ENCODE measurements at regions not wholly inside any gene's neighbourhood (a gene's known extent, or its start where the extent isn't known, plus 50 kb on each side); places are given as distances from the start of the nearest gene placed in this dataset.

DNA sequence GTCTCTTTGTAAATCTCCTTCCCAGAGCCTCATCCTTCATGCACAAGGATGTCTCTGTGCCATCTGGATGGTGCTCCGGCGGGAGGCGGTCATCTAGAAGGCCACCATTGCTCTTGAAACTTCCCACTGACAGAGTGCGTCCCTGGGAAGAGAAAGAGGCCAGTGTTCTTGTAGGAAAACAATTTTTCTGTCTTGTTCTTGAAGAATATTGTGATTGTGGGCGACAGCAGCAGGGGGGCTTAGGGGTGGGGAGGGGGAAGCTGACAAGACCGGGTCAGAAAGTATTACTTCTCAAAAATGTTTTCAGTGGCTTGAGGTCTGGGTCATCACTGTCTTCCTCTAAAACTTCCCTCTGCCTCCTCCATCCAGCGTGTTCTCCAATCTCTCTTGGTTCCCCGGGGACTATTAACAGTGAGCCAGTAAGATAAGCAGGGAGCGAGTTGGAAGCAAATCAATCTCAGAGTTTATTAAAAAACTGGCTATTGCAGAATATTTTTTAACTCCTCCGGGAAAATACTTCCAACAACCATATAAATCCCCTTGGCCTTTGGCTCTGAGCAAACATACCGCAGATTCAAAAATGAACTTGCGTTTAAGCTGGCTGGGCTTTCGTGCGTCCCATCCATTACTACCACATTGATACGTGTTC is 597.8 kb upstream of the MGMT start:
- TF ChIP-seq, protein P1, sequence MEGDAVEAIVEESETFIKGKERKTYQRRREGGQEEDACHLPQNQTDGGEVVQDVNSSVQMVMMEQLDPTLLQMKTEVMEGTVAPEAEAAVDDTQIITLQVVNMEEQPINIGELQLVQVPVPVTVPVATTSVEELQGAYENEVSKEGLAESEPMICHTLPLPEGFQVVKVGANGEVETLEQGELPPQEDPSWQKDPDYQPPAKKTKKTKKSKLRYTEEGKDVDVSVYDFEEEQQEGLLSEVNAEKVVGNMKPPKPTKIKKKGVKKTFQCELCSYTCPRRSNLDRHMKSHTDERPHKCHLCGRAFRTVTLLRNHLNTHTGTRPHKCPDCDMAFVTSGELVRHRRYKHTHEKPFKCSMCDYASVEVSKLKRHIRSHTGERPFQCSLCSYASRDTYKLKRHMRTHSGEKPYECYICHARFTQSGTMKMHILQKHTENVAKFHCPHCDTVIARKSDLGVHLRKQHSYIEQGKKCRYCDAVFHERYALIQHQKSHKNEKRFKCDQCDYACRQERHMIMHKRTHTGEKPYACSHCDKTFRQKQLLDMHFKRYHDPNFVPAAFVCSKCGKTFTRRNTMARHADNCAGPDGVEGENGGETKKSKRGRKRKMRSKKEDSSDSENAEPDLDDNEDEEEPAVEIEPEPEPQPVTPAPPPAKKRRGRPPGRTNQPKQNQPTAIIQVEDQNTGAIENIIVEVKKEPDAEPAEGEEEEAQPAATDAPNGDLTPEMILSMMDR (IDR thresholded peaks at IDR 0.05; ENCODE audit: low read depth, low read length, missing input control): no peak
- TF ChIP-seq RXRA (IDR thresholded peaks at IDR 0.05) (no peak), YY1 (IDR thresholded peaks at IDR 0.05) (no peak), SP1 (IDR thresholded peaks at IDR 0.05) (no peak), TAF1 (conservative IDR thresholded peaks at IDR 0.05) (no peak), RAD21 (IDR thresholded peaks at IDR 0.05) (no peak)
- TF ChIP-seq, protein P2, sequence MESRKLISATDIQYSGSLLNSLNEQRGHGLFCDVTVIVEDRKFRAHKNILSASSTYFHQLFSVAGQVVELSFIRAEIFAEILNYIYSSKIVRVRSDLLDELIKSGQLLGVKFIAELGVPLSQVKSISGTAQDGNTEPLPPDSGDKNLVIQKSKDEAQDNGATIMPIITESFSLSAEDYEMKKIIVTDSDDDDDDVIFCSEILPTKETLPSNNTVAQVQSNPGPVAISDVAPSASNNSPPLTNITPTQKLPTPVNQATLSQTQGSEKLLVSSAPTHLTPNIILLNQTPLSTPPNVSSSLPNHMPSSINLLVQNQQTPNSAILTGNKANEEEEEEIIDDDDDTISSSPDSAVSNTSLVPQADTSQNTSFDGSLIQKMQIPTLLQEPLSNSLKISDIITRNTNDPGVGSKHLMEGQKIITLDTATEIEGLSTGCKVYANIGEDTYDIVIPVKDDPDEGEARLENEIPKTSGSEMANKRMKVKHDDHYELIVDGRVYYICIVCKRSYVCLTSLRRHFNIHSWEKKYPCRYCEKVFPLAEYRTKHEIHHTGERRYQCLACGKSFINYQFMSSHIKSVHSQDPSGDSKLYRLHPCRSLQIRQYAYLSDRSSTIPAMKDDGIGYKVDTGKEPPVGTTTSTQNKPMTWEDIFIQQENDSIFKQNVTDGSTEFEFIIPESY (IDR thresholded peaks at IDR 0.05): no peak
- TF ChIP-seq, protein P3, sequence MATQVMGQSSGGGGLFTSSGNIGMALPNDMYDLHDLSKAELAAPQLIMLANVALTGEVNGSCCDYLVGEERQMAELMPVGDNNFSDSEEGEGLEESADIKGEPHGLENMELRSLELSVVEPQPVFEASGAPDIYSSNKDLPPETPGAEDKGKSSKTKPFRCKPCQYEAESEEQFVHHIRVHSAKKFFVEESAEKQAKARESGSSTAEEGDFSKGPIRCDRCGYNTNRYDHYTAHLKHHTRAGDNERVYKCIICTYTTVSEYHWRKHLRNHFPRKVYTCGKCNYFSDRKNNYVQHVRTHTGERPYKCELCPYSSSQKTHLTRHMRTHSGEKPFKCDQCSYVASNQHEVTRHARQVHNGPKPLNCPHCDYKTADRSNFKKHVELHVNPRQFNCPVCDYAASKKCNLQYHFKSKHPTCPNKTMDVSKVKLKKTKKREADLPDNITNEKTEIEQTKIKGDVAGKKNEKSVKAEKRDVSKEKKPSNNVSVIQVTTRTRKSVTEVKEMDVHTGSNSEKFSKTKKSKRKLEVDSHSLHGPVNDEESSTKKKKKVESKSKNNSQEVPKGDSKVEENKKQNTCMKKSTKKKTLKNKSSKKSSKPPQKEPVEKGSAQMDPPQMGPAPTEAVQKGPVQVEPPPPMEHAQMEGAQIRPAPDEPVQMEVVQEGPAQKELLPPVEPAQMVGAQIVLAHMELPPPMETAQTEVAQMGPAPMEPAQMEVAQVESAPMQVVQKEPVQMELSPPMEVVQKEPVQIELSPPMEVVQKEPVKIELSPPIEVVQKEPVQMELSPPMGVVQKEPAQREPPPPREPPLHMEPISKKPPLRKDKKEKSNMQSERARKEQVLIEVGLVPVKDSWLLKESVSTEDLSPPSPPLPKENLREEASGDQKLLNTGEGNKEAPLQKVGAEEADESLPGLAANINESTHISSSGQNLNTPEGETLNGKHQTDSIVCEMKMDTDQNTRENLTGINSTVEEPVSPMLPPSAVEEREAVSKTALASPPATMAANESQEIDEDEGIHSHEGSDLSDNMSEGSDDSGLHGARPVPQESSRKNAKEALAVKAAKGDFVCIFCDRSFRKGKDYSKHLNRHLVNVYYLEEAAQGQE (IDR thresholded peaks at IDR 0.05): no peak

Data from liver (tissue), 3 donors.